B cell (primary cell): ENCODE measurements at regions not wholly inside any gene's neighbourhood (a gene's known extent, or its start where the extent isn't known, plus 50 kb on each side); places are given as distances from the start of the nearest gene placed in this dataset.

Experiments used
- CTCF ChIP-seq: fragments of 200-600 bp; IDR thresholded peaks from one replicate; pipeline ENCODE4 v1.8.0; 2022; ENCODE audit warnings: antibody characterized with exemption, mild to moderate bottlenecking
- EZH2 ChIP-seq: IDR thresholded peaks from 2 replicates; pipeline ENCODE4 v1.6.1; 2012; ENCODE audit warnings: borderline replicate concordance, low read depth, mild to moderate bottlenecking, moderate library complexity, low read length; ENCODE audit not compliant: insufficient read depth, poor library complexity, severe bottlenecking

- TF ChIP-seq CTCF (no peak), EZH2 (no peak)
These were observed 87.7 kb upstream of the SALL4 start for GRCh38 chr20:51890003-51890402.
